Right cardiac atrium (tissue), 5 donors: ENCODE measurements at regions not wholly inside any gene's neighbourhood (a gene's known extent, or its start where the extent isn't known, plus 50 kb on each side); places are given as distances from the start of the nearest gene placed in this dataset.

Source experiments
- ATAC-seq, 2 donors: fragments of 200-7000 bp; cut with Tn5 transposase; one replicate each; pipeline versions ENCODE4 v1.8.0 to v1.9.1; 2020; ENCODE audit warnings: moderate library complexity in 2 of 2, mild to moderate bottlenecking in 1 of 2
- DNase-seq, 3 donors: peaks; one replicate each; pipeline ENCODE4 v3.0.0-alpha.2; 2020
- H3K27ac ChIP-seq: one replicate; pipeline ENCODE4 v1.5.1; 2013; ENCODE audit warnings: mild to moderate bottlenecking, low read length, control low read depth, moderate library complexity
- H3K27me3 ChIP-seq: one replicate; pipeline ENCODE4 v1.6.1; 2013; ENCODE audit not compliant: control insufficient read depth, insufficient read depth
- H3K4me1 ChIP-seq: one replicate; pipeline ENCODE4 v1.6.1; 2013; ENCODE audit warnings: low read length; ENCODE audit not compliant: control insufficient read depth, insufficient read depth
- H3K4me3 ChIP-seq: one replicate; pipeline ENCODE4 v1.5.1; 2013; ENCODE audit warnings: low read length, control low read depth
- H3K9me3 ChIP-seq: one replicate; pipeline ENCODE4 v1.6.1; 2013; ENCODE audit warnings: low read length; ENCODE audit not compliant: control insufficient read depth
- WGBS: extraction: QIAGEN DNeasy Blood & Tissue Kit; methylation state at CpG from one replicate; pipeline ENCODE4 v1.1.7; 2013; 5-methylcytosine and 5-hydroxymethylcytosine counted together
- intact Hi-C, 4 donors: fragments of 100-400 bp; cut with DNase I; formaldehyde crosslinking; loops; one replicate each; pipeline versions ENCODE4 v1.11.0 to v1.14.0; 2022 to 2023
- donor health status: healthy with polysubstance abuse.
- donor health status: DM: no; HTN: yes; CAD: no.
- donor health status: DM: no; HTN: no; CAD: no.
- donor health status: DM: no; HTN: yes; CAD: no; lungs with severe emphysema.
- donor health status: DM: yes; HTN: yes; CAD: no.

- no peak overlapping the region for H3K4me3 ChIP-seq
- no peak for ATAC-seq
- H3K4me1 ChIP-seq = peaks cover 3% of the 10 kb centered on the region
- intact Hi-C loops = loop anchor here in 1 of 4 donors (10.0 kb wide), 1 partner anchor 63 kb away; no protein-coding TSS in a partner anchor
- no peaks in the 10 kb centered on the region for H3K27me3 ChIP-seq
- H3K27ac ChIP-seq = peak overlapping the region; percentile 37
- 84% methylated on average over 4 of the region's 4 CpGs for WGBS
- no peaks in the 10 kb centered on the region for H3K9me3 ChIP-seq
- no peak for DNase-seq
Observed at GRCh38 chrX:39508300-39508692, 589.5 kb downstream of the BCOR start.

DNA sequence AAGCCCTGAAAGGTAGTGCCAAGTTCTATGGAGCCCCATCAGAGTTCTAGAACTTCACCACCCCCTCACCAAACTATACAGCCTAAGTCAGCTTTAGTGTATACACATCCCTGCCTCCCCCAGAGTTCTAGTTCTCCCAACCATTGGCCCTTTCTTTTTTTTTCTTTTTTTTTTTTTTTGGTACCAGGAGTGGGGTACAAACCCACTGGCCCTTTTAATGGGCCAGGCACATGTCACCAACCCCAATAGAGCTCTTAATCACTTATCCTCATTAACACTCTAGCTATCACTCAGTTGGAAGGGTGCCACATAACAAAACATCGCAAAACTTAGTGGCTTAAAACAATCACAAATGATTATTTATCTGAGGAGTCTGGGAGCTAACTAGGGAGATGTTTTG is 588.6 kb downstream of the BCOR start:
- DNase-seq = no peak
- no peak for ATAC-seq
- 32% methylated on average over 1 of the region's 1 CpG for WGBS
- H3K27me3 ChIP-seq = no peaks in the 10 kb centered on the region
- intact Hi-C loops = loop anchor here in 1 of 4 donors (10.0 kb wide), 1 partner anchor 64 kb away; no protein-coding TSS in a partner anchor
- H3K27ac ChIP-seq = no peak overlapping the region
- peaks cover 3% of the 10 kb centered on the region for H3K4me1 ChIP-seq
- H3K4me3 ChIP-seq = no peak overlapping the region
- H3K9me3 ChIP-seq = no peaks in the 10 kb centered on the region

DNA sequence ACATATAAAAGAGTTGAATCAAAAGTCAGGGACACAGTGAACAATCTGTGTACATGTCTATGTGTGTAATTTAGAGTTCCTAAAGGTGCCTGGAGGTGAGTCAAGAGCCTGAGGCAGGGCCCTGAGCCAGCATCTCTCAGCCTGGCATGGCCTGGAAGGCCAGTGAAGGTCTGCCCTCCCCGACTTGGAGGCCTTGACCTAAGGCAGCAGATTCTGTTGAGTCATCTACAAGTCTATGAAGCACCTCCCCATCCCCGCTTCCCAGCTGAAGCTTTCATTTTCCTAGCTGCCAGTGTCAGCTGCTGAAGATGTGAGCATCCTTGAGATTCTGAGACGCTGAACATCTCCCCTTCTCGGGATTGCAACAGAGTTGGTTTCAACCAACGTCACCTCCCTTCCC is 583.9 kb downstream of the BCOR start:
- H3K27me3 ChIP-seq = no peaks in the 10 kb centered on the region
- H3K4me3 ChIP-seq = no peak overlapping the region
- peaks cover 1% of the 10 kb centered on the region for H3K4me1 ChIP-seq
- ATAC-seq (no peak), DNase-seq (no peak)
- no peak overlapping the region for H3K27ac ChIP-seq
- no peaks in the 10 kb centered on the region for H3K9me3 ChIP-seq
- WGBS = 73% methylated on average over 5 of the region's 5 CpGs
- intact Hi-C loops = no loop called here

- DNase-seq = peak in 1 of 3 donors; percentile 53
- WGBS = 53% methylated on average over 7 of the region's 7 CpGs
- H3K27me3 ChIP-seq = no peaks in the 10 kb centered on the region
- no peak overlapping the region for H3K27ac ChIP-seq
- H3K4me1 ChIP-seq = peaks cover 1% of the 10 kb centered on the region
- intact Hi-C loops = no loop called here
- no peak overlapping the region for H3K4me3 ChIP-seq
- no peaks in the 10 kb centered on the region for H3K9me3 ChIP-seq
- ATAC-seq = no peak
Observed at GRCh38 chrX:39514801-39515200, 583.0 kb downstream of the BCOR start.

- Histone ChIP-seq H3K4me1 (peaks cover under 1% of the 10 kb centered on the region), H3K27me3 (no peaks in the 10 kb centered on the region), H3K4me3 (no peak overlapping the region), H3K27ac (no peak overlapping the region), H3K9me3 (no peaks in the 10 kb centered on the region)
- intact Hi-C loops = no loop called here
- 58% methylated on average over 17 of the region's 17 CpGs for WGBS
- peak in 2 of 3 donors; percentile 18 to 53 for DNase-seq
- ATAC-seq = no peak
Observed at GRCh38 chrX:39516427-39516841, 581.3 kb downstream of the BCOR start.

- peak; percentile 44 to 82 (median 72) for DNase-seq
- Histone ChIP-seq H3K4me1 (peaks cover 4% of the 10 kb centered on the region), H3K27me3 (no peaks in the 10 kb centered on the region), H3K4me3 (peak overlapping the region; percentile 26), H3K9me3 (no peaks in the 10 kb centered on the region), H3K27ac (peak overlapping the region; percentile 82)
- 29% methylated on average over 16 of the region's 16 CpGs for WGBS
- peak; percentile 63 to 66 for ATAC-seq
- intact Hi-C loops = no loop called here
Observed at GRCh38 chrX:39518476-39519029, 579.2 kb downstream of the BCOR start.

- peaks cover 4% of the 10 kb centered on the region for H3K4me1 ChIP-seq
- H3K27me3 ChIP-seq = no peaks in the 10 kb centered on the region
- ATAC-seq = peak; percentile 37 to 40
- intact Hi-C loops = no loop called here
- no peaks in the 10 kb centered on the region for H3K9me3 ChIP-seq
- 14% methylated on average over 19 of the region's 19 CpGs for WGBS
- peak overlapping the region; percentile 82 for H3K27ac ChIP-seq
- peak overlapping the region; percentile 26 for H3K4me3 ChIP-seq
- peak in 2 of 3 donors; percentile 60 for DNase-seq
Observed at GRCh38 chrX:39519030-39519488, 578.7 kb downstream of the BCOR start.

- intact Hi-C loops = no loop called here
- H3K27ac ChIP-seq = peak overlapping the region; percentile 82
- peaks cover 4% of the 10 kb centered on the region for H3K4me1 ChIP-seq
- no peaks in the 10 kb centered on the region for H3K9me3 ChIP-seq
- WGBS = 40% methylated on average over 14 of the region's 14 CpGs
- no peak overlapping the region for H3K4me3 ChIP-seq
- no peaks in the 10 kb centered on the region for H3K27me3 ChIP-seq
- ATAC-seq (peak; percentile 64 to 75), DNase-seq (peak; percentile 35 to 72 (median 67))
Observed at GRCh38 chrX:39519566-39520301, 578.0 kb downstream of the BCOR start.

GRCh38 chrX:39525758-39526157 is 572.0 kb downstream of the BCOR start:
- Histone ChIP-seq H3K4me1 (peaks cover 4% of the 10 kb centered on the region), H3K4me3 (no peak overlapping the region), H3K9me3 (no peaks in the 10 kb centered on the region), H3K27me3 (no peaks in the 10 kb centered on the region), H3K27ac (no peak overlapping the region)
- 96% methylated on average over 3 of the region's 3 CpGs for WGBS
- DNase-seq (no peak), ATAC-seq (no peak)
- intact Hi-C loops = no loop called here

- 59% methylated on average over 3 of the region's 3 CpGs for WGBS
- H3K4me3 ChIP-seq = no peak overlapping the region
- H3K9me3 ChIP-seq = no peaks in the 10 kb centered on the region
- H3K27me3 ChIP-seq = no peaks in the 10 kb centered on the region
- intact Hi-C loops = no loop called here
- H3K27ac ChIP-seq = no peak overlapping the region
- peak in 1 of 2 donors; percentile 65 for ATAC-seq
- DNase-seq = no peak
- no peaks in the 10 kb centered on the region for H3K4me1 ChIP-seq
Observed at GRCh38 chrX:39527025-39527424, 570.7 kb downstream of the BCOR start.

DNA sequence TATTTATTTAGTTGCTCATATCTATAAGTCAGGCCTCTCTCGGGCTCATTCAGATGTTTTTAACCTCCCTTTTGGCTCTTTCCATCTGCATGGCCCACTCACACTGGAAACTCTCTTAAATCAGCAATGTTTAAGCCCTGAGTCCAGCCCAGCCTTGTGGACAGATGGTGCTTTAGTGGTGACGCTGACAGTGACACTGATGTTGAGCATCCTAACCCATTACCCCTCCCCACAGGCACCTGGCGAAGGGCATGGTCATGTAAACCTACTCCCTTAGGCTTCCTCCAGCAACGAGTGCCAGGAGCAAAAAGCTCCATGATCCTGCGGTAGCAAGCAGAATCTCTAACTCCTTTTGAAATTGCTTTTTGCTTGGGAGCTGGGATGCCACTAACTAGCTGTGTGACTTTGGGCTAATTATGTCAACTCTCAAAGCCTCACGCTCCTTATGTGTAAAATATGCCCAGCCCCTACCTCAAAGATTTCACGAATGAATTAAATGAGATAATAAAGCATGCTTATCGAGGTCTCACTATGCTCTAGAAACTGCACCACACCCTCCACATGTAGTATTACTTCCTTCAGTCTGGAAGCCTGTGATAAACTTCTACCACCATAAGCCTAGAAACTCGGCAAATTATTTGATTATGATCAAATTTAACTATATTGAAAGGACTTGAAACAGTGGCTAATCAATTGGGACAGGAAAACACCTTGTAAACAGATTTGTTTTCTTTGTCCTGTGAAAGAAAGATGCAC is 569.4 kb downstream of the BCOR start:
- ATAC-seq (no peak), DNase-seq (no peak)
- H3K4me1 ChIP-seq = no peaks in the 10 kb centered on the region
- intact Hi-C loops = no loop called here
- H3K27me3 ChIP-seq = no peaks in the 10 kb centered on the region
- no peak overlapping the region for H3K4me3 ChIP-seq
- H3K9me3 ChIP-seq = no peaks in the 10 kb centered on the region
- 84% methylated on average over 9 of the region's 9 CpGs for WGBS
- no peak overlapping the region for H3K27ac ChIP-seq
